ENCODE measurements at regions not wholly inside any gene's neighbourhood (a gene's known extent, or its start where the extent isn't known, plus 50 kb on each side); places are given as distances from the start of the nearest gene placed in this dataset.

DNA sequence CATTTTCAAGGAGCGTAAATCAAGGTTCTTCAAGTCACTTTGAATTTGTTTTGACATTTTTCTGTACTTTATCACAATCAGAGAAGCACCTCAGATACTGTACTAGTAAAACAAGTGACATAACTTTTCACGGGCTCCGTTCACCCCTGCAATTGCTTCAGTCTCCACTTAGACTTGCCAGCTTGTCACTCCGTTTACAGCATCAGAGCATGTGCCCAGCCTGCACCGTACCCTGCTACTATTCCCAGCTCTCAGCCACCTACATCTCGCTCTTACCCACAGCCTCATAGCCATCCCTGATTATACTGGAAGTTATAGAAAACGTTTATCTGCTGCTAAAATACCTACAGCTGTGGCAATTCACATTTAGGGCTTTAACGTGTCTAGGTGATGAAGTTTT, 135.3 kb upstream of the TENM3 start:
- no peak for DNase-seq

DNA sequence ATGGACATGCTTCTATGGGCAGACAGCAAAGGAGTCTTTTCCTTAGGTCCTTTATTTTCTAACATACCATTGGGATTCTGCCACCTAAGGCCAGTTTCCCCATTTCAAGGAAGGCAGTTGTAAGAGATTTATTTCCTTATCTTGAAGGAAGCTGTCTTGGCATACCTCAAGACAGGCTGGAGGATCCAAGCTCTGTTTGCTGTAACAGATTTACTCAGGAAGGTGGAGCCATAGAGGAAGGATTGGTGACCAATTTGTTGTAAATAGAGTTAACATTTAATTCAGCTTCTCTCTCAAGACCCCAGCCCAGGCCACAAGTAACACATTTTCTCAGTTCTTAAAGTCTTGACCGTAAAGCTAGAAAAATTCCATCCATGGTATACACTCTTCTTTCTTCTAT, 131.6 kb upstream of the TENM3 start:
- no peak for DNase-seq

DNA sequence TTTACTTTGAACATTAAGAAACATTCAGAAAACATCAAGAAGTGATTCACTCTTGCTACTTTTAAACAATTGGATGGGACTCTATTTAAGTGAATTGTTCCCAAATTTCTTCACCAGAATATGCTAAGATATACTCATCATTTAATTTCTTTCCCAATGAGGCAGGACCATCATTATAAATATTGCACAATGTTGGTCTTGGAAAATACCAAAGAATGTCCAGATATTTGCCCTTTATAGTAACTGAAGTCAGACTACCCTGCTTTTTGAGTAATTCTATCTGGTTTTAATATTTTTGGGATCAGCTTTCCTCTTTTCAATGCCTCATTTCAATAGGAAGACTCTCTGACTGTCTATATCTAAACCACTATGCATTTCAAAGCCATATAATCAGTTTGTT, 129.4 kb upstream of the TENM3 start:
- DNase-seq = no peak

DNA sequence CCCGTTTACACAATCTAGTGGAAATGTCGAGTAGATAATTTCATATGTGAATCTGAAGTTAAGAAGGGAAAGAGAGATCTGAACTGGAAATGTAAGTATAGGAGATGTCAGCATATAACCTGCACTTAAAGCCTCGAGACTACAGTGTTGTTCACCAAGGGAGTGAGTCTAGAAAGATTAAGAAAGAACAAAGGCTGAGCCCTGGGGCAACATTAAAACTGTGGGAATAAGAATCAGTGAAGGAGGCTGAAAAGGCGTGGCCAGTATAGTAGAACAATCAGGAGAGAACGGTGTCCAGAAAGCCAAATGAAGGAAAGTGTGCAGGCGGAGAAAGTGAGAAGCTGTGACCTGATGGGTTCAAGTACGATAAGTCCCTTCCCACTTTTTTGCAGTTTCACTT, 118.8 kb upstream of the TENM3 start:
- DNase-seq = no peak

DNA sequence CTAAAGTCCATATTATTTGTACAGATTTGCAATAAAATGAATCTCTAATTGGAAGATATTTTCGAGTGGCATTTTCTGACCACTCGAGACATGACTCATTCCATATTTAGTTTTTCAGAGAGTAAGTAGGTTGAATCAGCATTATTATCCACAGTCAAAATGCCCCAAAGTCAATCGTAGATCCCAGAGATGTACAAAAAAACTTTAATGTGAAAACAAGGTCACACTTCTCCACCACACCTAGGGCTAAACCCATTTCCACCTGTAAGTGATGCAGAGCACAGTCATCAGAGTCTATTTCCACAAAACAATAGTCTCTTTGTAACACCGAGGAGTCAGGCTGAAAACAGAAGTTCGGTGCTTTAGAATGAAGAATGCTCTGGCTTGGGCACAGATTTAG, 117.1 kb upstream of the TENM3 start:
- no peak for DNase-seq

DNA sequence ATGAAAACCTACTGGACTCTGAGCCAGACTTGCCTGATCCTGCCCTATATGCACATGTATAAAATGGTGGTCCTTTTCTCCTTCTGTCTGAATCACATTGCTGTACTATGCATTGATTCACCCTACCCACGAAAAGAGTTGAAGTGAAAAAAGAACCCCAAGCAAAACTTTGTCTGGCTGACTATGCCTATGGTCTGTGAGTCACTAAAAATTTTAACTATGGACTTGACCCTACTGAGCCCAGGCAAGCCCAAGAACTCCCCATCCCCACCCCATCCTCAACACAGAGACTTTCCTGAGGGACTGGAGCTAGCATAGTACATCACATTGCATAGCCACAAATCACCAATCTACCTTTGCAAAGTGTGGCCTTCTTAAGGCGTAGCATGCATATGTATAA, 116.6 kb upstream of the TENM3 start:
- DNase-seq = no peak

DNA sequence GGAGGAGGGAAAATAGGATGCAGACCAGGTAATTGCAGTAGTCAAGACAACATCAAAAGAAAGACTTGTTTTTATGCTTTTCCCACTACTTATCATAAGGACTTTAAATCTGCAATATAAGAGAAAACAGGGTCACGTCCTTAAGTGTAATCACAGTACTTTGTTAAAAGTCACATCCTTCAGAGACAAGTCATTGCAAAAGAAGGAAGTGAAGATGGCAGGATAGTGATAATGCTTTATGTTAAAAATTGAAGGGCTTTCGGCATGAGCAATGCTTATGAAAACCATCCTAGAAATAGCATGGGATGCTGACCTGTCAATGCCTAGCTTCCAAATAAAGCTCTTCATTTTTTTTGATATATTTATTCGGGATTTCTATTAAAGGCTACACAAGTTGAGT, 110.2 kb upstream of the TENM3 start:
- DNase-seq = no peak

DNA sequence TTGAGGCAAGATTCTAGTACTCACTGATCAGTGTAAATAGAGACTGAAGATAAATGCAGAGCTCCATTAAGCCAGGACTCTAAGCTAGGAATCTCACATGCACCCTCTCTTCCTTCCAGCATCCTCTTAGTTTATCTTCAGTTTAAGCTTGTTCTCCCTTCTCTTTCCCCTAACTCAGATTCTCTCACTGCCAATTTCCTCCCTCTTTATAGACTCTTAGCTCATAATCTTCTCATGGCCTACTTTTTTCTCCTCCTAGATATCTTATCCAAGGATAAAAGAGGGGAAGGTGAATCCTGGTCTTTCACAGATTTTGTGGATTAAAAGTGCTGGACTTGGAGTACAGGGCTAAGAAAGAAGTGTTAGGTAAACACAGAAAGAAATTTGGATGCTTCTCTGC, 108.9 kb upstream of the TENM3 start:
- no peak for DNase-seq

DNA sequence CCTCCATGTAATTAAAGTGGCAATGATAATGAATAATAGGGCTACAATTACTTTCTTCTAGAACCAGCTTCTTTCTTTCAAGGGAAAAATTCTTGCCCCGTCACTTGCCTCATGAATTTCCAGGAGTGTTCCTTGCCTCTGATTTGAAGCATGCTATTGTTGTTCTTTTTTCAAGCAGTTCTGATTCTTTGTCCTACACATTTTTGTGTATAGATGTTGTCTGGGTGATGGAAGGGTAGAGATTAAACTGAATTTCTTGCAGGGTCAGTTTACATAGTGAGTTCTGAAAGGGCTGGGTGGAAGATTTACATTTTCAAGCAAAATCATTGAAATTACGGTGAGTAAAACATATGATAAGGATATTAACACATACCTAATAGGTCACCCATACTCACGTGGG, 107.0 kb upstream of the TENM3 start:
- no peak for DNase-seq

DNA sequence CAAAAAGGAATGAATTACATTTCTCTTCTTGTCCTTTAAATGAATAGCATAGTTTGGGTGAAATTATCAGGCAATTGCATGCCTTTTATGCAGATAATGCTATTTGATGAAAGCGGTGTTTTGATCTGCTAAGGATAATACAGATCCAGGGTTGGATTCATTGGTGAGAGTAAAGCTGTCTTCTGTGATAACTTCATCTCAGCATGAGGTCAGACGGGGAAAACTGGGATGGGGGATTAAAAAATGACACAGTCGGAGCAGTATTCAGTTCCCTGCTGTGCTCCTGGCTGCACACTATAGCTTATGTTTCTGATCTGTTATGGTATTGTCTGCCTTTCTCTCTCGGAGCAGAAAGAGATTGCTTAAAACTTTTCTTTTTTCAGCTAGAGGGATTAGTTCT, 105.9 kb upstream of the TENM3 start:
- no peak for DNase-seq

DNA sequence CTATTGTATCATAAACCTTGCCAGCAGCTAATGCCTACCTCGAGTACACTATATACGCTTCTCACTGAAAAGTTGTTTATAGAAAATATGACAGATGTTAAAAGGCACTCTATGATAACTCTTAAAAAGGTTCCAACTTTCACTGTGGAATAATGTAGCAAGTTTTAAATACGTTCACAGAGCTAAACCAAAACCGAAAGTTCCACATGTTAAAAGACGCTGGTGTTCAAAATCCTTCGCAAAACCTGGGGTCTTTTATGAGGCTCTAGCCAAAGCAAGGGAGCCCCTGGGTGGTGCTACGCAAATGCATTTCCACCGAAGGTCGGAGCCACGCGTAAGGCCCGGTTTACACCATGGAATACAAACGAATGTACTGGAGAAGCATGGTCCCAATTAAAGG, 103.7 kb upstream of the TENM3 start:
- no peak for DNase-seq

DNA sequence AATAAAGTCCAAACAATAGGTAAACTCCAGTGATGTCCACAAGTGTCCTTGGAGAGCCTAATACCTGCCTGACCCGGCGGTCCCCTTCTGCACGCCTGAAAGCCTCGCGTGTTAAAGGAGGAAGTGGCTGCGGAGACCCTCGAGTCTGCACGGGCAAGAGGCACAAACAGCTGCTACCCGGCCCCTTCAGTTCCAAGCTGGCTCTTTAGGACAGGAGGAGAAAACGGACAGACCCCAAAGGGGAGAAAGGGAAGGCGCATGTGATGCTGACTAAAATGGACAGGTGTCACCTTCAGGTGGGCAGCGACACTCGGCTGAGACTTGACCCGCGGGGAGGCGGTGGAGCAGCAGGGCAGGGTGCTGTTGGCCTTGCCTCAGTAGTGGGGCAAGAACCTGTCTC, 102.7 kb upstream of the TENM3 start:
- DNase-seq = no peak

DNA sequence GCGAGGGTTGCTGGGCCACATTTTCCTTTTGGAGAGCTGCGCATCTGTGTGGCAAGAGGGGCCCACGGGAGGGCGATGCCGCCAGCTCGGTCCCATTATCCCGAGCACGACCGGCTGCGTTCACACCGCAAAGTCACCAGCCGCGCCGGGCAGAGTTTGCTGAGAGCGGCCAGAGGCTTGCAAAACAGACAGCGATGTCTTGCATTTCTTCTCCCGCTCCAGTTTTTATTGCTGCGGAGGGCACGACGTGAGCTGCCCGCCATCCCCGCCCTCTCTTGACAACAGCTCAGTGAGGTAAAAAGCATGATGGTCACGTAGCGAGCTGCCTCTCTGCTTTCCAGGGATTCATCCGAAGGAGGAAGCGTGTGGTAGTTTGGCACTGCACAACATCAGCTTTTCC, 102.1 kb upstream of the TENM3 start:
- DNase-seq = no peak

DNA sequence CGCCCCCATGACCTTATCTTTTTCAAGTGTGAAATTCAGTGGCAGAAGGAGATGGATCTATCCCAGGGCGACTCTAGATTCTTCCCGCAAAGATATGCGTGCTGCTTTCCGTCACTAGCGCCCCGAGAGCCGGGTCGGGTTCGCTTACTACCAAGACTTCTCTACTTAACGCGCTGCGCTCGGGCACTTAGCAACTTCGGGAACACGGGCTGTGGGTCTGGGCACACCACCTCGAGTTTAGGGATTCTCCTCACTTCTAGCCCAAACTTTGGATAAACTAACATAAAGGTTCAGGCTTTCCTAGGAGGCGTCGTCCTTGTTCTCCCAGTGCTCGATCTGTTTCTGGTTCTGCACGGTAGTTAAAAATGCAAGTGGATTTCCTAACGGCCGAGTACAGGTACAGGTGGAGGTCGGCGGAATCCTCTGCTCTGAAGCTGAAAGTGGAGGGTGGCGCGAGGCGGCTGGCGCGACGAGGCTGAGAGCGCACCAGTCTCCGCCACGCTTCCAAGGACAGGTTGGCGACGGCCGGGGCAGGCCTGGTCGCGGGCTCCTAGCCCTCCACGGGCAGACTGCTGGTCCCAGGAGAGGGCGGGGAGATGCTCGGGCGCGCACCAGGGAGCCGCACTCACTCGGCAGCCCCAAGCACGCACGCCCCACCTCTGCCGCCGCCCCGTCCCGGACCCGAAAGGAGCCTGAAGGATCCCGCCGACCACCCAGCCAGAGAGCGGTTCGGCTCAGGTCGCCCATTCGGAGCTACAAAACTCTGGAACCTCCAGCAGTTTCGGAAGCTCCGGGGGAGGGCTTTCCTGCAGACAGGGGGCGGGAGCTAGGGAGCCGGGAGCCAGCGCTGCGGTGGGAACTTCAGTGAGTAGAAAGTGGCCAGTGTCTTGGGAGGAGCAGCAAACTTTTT, 100.8 kb upstream of the TENM3 start:
- no peak for DNase-seq

DNA sequence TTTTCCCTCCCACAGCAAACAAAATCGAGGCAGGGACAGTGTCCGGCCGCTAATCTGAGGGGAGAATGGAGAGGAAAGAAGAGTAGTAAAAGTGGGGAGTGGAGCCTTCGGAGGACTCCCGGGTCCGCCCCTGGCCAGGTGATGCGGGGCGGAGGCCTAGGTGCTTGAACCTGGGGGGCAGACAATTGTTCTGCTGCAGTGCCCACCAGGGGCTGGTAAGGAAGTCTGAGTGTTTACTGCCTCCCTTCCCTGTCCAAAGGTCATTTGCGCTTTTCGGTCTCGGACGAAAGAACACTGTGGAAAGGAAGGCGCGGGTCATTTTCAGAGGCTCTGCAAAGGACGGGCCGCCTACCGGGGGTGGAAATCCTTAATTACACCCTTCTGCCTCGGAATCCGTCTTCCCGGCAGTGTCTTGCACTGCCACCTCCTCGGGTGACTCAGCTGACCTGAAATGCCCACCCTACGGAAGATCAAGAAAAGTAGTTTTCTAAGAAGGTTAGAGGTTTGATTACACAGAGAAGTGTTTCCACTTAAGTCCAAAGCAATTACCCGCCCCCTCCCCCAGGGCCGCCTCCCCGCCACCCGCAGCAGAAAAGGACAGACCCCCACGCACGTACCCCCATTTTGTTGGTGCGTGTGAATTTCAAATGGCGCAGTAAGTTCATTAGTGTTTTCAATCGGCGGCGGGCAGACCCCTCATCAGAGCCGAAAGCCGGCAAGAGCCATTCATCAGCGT, 99.9 kb upstream of the TENM3 start:
- no peak for DNase-seq

DNA sequence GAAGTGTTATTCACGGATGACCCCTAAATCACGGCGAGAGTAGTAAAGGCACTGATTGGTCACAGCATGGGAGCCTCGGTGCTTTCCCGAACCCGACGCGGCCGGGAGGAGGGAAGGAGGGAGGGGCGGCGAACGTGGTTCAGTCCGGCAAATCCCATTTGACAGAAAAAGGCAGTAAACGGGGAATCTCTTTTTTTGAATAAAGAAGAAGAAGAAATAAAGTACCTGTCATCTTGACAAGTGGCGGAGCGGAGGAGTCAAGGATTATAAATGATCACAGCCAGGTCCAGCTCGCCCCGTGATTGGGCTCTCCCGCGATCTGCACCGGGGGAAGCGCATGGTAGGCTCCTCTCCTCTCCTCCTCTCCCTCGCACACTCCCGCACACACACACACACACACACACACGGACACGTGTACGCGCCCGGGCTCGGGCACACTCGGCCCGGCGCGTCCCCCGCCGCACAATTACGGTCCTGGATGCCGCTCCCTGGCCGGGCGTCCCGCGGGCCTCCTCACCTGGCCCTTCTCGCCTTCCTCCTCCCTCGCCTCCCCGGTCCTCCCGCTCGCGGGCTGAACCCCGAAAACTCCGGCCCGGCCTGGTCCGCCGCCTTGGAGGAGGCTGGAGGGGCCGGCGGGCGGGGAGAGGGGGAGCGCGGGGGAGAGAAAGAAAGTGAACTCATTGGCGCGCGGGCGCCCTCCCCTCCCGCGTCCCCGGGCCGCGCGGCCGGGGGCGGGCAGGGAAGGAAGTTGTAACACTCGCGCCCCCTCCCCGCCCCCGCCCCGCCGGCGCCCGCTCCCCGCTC, 99.2 kb upstream of the TENM3 start:
- DNase-seq = no peak

DNA sequence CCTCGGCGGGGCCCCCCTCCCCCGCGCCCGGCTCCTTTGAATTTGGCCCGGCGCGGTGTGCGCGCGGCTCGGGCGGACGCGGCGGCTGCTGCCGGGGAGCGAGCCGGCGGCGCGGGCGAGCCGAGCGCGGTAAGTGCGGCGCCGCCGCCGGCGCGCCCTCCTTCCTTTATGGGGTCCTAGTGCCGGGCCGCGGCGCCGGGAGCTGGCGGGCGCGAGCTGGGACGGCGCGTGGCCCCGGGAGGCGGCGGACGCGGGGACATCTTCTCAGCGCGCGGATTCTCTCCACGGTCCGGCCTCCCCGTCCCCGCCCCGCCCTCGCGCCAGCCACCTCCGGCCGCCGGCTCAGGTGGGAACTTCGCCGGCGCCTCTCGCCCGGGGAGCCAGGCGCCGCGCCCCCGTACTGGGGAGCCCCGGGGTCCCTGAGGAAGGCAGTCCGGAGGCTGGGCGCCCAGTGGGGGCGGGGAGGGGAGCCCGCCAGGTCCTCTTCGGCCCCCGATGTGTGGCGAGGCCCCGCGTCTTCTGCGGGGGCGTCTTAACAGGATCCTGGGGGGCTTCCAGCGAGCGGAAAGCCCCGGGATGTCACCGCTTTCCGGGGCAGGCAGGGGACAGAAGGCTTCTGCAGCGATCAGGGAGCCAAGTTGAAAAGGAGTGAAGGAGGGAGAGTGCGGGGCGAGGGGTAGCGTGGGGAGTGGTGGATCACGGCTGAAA, 98.4 kb upstream of the TENM3 start:
- no peak for DNase-seq

DNA sequence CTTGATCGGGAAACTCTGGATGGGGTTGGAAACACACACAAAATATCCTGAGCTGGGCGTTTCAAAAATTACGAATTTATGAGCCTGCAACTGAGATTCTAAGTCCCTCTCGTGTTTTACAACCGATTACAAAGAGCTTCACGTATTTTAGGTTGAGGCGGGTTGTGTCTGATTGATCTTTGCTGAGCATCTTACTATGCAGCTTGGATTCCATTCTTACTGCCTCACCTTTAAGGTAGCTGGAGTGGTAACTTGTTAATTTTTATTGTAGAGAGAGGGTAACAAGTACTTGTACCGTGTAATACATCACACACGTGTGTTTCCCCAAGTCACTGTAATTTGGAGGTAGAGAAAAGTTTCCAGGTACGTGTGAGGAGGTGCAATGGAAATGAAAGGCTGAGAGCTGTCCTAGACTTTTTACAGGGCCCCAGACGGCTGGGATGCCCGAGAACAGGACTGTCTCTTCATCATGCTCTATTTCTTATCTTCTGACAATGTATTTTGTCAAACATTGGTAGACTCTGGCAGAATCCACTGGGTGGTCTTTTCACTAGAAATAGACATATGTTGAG, 97.8 kb upstream of the TENM3 start:
- DNase-seq = no peak

DNA sequence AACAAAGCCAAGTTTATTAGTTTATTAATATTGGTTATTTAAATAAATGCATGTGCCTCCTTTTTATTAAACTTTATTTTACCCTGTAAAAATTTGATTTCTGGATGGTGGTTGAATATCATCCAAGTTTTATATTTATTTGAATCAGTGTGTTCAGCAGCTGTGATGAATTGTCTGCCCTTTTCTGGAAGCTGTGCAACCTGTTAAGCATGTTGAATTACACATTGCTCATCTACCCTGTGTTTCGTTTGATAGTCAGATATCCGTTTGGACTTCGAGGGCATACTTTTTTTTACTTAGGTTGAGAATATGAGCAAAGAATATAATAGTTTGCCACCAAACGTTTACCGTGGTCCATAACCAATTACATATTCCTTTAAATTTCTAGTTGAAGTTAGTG, 95.8 kb upstream of the TENM3 start:
- no peak for DNase-seq

DNA sequence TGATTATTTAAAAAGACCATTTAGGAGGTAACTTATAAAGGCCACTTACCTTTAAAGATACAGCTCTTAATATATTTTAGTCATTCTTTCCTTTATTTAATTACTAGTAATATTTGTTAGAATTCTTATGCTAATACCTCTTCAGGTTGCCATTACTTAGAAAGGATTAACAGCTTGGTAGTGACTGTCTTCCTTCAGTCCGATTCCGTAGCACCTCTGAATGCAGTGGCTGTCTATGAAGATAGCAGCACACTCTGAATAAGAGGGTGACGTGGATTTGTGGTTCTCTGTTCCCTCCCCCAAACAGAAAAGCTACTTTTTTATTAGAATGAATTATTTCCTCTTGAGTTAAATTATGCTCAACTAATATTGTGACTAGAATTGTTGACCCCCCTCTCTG, 92.6 kb upstream of the TENM3 start:
- DNase-seq = no peak

DNA sequence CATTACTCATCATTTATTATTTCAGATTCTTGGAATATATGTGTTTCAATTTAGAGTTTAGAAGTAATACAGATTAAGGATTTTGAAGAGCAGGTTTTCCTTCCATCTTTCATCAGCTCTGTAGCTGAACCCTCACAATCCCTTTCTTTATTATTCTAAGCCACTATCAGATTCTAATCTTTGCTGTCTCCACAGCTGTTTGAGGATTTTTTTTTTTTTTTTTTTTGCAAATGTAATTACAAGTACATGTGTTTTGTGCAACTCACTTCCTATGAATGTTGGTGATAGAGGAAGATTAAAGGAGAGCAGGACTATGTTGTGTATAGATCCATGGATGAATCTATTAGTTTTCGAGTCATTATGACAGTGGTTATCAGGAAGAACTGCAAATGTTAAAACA, 87.4 kb upstream of the TENM3 start:
- DNase-seq = no peak

DNA sequence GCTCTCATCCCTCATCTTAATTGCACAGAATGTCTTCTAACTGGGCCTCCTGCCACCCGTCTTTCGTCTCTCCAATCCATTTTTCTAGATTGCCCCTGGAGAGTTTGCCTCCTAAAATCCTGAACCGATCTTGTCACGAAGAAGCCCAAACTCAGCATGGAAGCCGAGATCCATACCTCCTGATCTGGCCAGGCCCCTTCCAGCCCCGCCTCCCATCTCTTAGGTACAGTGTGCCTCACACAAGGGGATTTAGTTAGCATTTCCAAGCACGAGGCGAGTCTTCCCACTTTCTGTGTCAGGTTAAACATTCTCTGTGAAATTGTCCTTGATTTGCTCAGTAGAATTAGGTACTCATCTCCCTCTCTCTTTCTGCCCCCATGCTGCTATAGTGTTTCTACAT, 80.0 kb upstream of the TENM3 start:
- no peak for DNase-seq

DNA sequence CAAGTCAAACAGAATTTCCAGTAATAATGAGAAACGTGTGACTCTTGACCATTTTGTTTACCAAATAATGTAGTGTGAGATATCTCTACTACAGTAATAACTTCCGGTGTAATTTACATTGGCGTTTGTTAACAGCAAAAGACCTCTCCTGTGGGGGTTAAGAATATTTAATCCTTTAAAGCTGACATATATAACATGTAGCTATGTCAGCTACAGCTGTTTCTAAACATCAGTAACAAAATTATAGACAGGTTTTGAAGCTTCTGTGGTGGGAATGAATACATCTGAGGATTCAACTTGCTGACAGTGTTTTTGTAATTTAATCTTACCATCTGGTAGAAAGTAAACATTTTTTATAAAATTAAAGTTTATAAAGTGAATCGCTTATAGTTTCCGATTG, 73.6 kb upstream of the TENM3 start:
- no peak for DNase-seq
